HG02938 (cell line): ENCODE measurements at regions not wholly inside any gene's neighbourhood (a gene's known extent, or its start where the extent isn't known, plus 50 kb on each side); places are given as distances from the start of the nearest gene placed in this dataset.

Source experiments
- ATAC-seq: cut with Tn5 transposase; IDR thresholded peaks from one replicate; pipeline ENCODE4 v1.9.1; 2021; ENCODE audit warnings: mild to moderate bottlenecking, moderate library complexity; ENCODE audit not compliant: unreplicated experiment

DNA sequence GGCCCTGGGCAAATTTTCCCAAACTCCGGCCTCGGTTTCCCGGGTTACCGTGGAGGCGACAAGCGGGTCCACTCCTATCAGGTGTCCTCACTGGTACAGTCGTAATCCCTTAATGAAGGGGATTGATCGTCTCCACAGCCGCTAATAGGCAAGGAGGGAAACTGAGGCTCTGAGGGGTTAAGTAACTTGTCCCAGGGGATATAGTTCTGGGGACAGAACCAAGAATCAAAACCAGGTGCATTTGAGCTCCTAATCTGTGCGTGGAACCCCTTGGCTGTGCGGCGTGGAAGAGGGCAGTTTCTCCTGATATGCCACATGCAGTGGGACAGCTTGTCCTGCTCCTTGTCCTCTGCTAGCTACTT is 157.2 kb downstream of the CYRIA start:
- ATAC-seq, result no peak

DNA sequence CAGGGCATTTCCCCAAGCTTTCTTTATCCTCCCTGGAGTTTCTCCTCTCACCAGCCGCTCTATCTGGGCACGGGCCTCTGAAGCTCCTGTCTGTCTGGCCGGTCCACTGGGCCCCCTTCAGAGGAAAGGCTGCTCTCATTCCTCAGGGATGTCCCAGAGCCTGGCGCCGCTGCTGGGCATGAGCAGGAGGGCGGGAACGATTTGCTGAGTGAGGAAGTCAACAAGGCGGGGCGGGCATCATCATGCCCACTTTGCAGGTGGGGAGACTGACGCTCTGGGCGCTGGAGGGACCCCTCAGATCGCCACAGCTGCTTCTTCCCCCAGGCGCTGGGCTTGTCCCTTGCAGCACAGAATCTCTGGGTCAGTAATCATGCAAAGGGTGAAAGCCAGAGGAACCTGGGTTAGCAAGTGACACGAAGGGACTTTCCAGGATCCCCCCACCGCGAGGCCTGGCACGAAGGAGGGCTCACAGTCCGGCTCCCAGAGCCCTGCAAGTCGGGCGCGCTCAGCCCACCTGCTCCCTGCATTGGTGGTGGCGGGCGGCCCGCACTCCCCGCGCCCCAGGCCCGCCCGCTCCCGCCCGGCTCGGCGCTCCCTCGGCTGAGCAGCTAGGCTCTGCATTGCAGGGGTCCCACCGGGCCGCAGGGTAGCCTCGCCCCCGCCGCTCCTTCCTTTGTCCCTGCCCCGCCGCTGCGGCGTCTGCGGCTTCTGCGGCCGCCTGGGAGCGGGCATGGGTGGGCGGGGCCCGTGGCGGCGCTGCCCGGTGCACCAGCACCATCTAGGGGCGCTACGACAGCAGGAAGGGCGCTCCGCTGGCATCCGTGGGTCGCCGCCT is 157.8 kb downstream of the CYRIA start:
- ATAC-seq, result no peak

DNA sequence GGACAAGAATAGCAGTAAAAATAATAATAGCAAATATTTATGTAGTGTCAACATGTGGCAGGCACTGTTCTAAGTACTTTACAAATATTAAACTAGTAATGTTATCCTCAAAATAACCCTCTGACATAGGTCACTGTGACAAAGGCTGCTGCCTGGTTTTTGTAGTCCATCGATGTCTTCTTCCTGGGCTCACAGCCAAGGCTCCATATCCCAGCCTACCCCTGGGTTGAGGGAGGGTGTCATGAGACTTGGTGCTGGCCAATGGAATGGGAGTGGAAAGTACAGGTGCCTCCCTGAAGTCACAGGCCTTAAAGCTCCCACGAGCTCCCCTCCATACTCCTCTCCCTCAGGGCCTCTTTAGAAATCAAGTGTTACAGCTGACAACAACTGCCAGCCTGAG is 159.3 kb downstream of the CYRIA start:
- no peak for ATAC-seq

DNA sequence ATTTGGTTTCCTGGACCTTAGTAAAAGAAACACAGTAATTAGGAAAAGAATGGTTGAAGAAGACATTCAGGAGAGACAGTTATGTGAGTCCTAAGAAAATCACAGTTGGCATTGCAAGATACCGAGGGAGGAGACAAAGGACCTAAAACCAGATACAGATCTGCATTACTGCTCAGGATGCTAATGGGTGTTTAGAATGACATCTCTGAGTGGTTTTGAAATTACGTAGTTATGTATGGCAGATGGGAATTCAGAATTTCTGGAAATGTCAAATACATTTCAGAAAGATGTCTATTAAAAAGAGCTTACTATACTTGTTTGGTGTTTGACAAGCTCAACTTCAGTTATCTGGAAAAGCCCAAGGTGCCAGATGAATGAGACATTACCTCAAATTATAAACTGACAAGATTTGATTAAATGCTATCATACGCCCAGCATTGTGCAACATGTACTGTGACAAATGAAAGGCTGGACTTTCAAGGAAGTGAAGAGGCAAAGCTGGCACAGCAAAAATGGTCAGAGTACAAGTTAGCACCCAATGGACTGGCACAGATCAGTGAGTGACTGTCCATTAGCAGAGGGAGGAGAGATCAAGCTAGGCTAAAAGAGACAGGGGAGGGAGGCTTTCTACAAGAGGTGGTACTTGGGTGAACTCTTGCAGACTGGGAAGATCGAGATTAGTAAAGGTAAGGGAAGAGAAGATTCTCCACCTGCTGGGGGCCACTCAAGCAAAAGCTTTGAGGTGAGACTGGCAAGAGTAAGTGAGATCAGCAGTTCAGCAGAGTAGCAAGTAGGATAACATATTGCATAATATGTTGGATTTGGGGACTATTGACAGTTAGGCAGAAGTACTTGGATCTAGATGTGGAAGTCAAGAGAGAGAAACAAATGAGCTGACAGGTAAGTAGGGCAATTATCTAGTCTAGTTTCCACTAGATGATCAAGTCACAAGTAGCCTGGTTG is 168.9 kb downstream of the CYRIA start:
- no peak for ATAC-seq

DNA sequence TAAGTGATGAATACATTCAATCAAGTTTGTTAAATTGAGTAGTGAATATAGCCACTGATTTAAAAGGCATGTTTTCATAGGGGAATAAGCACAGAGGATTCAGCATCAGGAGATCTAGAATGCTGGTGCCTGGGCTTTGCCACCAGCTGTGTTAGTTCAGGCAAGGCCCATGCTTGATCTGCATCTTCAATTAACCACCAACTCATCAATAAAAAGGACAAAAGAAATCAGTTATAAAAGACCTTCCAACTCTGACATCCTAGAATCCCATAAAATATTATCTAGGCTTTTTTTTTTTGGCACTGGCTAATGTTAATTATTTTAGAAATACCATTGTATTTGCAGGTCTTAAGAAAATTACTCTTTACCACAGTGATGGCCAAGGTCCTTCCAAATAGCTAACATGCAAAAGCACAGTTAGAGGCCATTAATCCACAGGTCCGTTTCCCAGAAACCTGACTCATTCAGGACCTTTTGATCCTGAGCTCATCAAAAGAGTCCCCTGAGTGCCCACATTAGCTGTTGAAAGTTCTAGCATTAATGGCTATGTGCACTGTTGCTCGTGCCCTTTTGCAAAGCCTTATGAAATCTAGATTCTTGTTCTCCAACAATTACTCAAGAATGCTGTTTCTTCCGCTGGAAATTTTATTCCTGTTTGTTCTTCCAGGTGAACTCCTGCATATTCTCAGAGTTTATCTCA is 170.0 kb downstream of the CYRIA start:
- ATAC-seq, result no peak

DNA sequence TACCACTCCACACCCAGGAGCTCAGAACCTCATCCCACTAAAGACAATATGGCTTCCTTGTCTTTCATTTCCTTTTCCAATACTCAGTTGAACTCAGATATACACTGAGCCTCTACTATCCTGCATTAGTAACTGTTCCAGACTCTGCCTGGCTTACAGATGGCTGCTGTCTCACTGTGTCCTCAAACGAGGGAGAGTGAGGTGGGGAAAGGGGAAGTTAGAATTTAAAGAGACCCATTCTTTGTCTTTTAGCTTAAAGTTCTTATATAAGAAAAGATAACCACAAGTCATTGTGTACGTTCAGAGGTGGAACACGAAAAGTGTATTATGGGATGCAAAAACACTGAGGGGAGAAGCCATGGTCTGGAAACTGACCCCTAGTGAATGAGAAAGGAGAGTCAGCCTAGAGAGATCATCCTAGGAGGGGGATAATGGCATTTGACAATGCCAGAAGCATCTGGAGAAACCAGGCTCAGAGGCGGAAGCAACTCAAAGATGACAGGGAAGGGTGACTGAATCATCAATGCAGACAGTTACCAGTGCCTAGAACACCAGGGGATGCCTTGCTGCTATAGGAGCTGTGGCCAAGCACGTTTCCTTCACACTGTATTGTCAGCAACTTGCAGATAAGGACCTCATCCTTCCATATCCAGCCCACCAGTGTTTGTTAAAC is 170.7 kb downstream of the CYRIA start:
- ATAC-seq, result no peak

DNA sequence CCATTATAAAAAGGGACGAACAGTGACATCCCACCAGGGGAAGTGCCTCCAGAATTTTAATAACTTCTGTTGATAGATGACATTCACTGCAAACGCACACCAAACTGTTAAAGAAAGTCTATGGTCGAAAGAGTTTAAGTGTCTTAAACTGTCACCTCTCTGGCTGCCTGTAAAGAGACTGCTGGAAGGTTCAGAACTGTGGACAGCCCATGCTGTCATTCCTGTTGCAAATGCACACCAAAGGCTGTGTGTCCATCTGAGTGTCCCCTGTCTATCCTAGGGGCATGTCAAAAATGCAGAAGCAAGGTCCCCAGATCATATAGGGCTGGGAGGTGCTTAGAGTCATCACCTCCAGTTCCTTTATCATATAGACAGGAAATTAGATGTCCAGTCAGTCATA is 171.8 kb downstream of the CYRIA start:
- no peak for ATAC-seq

DNA sequence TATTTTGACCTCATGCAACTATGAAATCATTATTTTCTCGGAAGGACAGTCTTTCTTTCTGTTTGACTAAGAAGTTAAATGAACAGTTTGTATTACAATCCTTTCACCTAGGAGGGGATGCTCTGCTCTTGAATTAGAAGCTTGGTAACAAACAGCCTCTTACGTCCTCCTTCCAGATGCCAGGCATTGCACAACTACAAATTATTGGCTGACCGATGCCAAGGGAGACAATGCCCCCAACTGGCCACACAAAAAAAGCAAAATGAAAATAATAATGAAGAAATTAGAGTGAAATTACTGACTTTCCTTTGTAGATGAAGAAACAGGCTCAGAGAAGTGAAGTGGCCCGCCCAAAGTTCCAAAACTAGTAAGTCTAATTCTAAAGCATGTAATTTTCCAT is 177.9 kb downstream of the CYRIA start:
- ATAC-seq, result no peak

DNA sequence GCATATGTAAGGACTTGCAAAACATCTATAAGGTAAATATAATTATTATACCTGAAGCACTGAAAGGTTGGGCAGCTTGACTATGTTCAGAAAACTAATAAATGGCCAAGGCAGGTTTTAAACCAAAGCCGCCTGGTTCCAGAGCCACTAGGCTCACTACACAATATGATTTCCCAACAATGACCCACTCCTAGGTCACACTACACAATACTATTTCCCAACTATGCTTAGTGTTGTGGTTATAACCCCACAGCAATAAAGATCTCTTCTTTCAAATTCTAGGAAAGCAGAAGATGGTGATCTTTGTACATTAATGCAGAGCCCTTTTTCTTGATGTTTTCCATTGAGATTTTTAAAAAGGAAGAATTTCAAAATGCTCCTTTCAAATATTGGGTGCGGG is 180.4 kb downstream of the CYRIA start:
- ATAC-seq, result no peak

DNA sequence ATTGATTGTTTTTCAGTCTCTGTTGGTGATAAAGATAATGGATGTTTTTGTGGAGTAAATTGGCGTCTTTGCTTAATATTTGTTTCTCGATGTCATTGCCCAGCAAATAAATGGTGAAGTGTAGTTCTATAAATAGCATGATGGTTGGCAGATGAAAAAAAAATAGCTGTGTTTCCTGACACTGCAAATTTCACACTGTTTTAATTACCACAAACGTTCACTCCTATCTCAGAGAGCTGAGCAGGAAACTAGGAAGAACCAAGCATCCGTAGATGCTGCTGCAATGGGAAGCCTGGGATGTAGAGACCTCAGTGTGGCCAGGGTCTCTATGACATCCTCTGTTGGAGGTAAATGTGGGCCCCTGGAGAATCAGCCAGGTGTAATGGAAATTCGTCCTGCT is 183.2 kb downstream of the CYRIA start:
- no peak for ATAC-seq

DNA sequence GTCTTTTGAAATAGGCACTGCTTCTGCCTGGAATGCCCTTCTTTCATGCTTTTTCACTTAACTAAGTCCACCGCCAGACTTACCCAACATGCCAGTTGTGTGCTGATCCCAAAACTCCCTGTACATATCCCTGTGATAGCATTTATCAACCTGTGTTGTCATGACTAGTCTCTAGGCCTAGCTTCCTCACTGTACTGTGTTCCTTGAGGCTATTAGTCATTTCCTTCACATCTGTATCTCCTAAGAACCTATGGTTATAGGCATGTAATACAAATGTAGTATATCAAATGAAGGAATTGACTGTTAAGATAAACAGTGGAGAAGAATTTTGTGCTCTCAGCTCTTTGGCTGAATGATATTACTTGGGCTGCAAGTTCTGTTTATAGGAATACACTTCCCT is 184.3 kb downstream of the CYRIA start:
- no peak for ATAC-seq

DNA sequence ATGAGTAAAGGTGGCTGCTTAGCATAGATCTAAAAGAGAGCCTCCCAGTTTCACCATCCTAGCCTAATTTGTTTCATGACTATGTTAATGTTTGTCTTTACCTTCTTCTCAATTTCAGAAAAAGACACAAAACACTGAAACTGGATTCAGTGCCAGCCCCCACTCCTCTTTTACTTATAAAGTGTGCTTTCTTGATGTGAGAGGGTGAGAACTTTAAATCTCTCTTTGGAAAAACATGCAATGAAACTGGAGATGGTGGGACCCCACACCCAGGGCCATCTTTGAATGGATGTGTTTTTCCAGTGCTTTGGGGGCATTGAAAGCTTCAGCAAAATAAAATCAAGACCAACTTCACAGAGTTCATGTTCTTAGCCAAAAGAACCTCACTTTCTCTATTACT is 185.9 kb downstream of the CYRIA start:
- ATAC-seq, result no peak

DNA sequence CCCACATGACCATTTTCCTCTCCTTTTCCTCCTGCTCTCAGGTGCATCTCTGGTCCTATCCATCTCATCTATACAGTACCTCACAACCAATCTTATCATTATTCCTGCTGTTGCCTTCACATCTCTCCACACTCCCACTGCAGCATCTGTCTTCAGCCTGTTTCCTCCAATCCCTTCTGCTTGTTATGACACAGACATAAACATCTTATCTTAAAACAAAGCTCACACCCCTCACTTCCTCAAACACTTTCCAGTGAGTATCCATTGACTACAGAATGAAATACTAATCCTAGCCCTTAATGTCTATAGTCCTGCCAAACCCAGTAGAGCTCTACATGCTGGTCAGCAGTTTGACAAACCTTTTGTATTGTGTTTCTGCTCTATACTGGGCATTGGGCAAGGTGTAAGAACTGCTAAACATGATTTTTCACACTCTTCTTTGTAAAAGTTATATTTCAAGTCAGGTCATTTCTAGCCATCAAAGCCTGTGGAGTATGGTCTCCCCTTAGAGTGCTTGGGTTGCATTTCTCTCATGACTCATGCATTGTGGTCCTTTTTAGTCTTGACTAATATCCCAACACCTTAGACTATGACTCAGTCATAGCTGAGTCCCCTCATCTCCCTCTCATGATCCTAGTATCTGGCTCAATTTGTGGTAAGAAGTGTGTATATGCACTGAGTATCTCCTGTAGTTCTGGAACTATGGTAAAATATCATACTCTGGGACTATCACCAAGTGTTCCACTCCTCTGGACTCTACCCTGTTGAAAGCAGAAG is 187.0 kb downstream of the CYRIA start:
- ATAC-seq, result no peak

DNA sequence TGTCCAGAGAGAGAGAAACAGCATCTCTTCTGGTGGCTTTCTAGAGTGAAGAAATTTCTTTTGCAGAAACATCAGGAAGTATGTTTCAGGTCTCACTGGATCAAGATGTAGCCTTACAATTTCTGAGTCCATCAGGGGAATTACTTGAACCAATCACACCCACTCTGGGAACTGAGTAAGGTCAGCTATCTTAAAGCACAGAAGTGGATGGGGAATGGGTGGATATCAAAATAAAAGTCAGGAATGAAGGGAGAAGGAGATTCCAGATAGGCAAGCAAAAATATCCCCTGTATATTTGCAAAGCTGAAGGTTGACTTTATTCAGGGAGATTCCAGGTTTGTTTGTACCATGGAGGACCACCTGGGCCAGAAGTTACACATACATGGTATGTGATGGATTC is 188.0 kb downstream of the CYRIA start:
- ATAC-seq, result no peak

DNA sequence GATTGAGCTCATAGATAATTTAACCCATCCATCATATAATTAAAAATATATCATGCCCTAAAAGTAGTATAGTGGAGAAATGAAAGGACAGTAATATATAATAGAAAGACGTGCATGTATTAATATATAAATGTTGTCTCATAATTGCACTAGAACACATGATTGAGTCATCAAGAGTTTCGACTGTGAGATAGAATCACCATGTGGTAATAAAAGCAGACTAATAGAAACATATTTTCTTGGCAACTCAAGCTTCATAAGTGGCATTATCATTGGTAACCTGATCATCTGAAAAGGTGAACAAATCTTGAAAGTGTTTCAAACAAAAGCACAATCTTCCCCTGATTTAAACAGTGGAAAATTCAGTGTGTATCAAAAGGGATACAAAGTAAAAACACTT is 188.8 kb downstream of the CYRIA start:
- ATAC-seq, result no peak

DNA sequence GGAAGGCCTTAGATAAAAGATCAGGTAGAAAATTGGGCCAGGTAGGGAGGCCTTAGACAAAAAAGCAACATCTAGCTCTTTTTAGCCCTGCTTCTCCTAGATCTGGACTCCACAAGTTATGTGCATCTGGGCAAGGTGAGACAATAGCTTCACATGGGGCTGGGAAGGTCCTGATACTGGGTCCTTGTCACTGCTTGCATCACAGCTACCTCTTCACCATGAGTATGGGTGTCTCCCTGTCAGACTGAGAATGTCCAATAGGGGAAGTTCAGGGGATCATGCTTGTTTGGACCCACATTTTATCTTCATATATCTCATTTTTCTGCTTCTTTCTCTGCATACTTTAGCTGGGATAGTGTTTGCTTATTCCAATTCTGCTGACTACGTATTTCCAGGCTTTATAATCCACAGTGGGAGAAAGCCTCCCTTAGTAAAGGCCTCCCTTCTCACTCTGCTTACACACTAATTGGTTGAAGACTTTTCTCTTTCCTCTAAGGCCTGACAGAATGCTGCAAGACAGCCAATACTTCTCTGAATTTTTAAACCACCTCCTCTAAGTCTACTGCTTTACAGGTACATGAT is 189.6 kb downstream of the CYRIA start:
- ATAC-seq, result no peak

DNA sequence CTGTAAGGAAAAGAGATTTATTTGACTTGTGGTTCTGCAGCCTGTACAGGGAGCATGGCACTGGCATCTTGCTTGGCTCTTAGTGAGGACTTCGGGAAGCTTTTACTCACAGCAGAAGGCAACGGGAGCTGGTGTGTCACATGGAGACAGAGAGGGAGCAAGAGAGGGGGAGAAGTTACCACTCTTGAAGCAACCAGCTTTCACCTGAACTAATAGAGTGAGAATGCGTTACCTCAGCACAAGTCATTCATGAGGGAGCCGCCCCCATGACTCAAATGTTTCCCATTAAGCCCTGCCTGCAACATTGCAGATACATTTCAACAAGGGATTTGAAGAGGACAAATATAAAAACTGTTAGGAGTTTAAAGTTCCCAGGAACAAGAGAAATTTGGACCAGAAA is 190.0 kb downstream of the CYRIA start:
- no peak for ATAC-seq

DNA sequence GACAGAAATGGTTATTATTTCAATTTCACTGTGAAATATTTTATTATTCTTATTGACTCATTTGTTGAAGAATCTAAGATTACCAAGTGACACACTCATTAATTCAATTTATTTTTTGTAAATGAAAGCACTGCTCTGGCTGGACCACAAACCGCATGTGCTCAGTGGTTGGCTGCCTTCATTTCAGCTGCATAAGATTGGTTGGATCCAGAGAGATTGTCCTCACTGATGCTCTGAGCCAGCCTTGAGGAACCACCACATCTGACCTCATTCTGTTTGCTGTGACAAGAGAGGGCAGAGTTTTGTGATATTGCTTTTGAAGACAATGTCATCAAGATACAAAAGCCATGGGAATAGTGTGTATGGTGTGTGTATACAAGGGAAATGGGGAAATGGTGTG is 192.1 kb downstream of the CYRIA start:
- no peak for ATAC-seq

DNA sequence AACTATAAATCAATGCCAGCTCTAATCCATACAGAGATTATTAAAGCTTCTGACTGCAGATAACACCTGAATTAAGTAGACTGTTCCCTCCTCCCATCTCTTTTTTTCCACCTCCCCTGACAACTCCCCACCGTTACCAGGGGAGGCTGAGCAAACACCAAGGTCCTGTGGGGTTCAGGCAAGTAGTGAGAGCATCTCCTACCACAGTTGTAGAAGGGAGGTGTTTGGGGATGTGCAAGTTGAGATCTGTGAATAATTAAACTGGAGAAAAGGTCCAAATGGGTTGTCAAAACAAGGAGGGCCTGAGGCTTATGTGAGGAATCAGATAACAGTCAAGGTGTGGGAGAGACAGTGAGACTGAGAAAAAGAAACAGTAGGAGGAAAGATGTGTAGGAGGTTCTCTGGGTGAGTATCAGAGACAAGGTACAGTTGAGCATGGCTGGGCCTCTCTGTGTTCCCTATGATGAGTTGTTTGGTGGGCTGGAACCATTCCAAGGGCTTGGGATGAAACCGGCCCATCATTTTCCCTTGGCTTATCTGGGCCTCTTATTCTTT is 194.6 kb downstream of the CYRIA start:
- ATAC-seq, result no peak

DNA sequence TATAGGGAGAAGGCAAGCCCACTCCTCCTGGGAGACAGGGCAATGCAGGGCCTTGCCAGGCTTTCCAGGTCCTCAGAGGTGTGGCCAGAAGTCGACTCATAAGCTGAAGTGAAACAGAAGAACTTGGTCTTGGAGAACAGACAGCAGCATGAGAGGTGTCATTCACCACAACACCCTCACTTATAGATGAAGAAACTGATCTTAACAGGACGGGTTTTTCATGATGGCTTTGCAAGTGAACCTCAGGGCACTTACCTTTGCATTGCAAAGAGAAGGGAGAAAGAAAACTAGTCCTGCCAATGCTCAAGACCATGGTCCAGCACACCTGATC is 198.8 kb downstream of the CYRIA start:
- no peak for ATAC-seq
